NK-92 treated with Interleukin-12 subunit alpha and Interleukin-12 subunit beta, amount 100 ng/mL, for 24 hours (cell line): ENCODE measurements at regions not wholly inside any gene's neighbourhood (a gene's known extent, or its start where the extent isn't known, plus 50 kb on each side); places are given as distances from the start of the nearest gene placed in this dataset.
"Not testable (repeated sequence)": the region's sequence is repeated elsewhere in the genome, so short reads cannot be mapped to it uniquely, and the experiment has no call there.

Source experiments
- DNase-seq: peaks from one replicate; lab custom pipeline; 2025; lab: John Stamatoyannopoulos, UW

GRCh38 chr2:397521-397920 lies 109.6 kb upstream of the ALKAL2 start:
- no peak for DNase-seq

- DNase-seq, result no peak
Measured at GRCh38 chr2:396903-397302, 109.0 kb upstream of the ALKAL2 start.

GRCh38 chr2:395886-396285 lies 108.0 kb upstream of the ALKAL2 start:
- DNase-seq, result no peak

GRCh38 chr2:393711-394696 lies 106.1 kb upstream of the ALKAL2 start:
- DNase-seq, result no peak

- DNase-seq, result no peak
Measured at GRCh38 chr2:392926-393280, 105.0 kb upstream of the ALKAL2 start.

GRCh38 chr2:392181-392925 lies 104.5 kb upstream of the ALKAL2 start:
- no peak for DNase-seq

- no peak for DNase-seq
Measured at GRCh38 chr2:391696-392095, 103.8 kb upstream of the ALKAL2 start.

GRCh38 chr2:390959-391358 lies 103.1 kb upstream of the ALKAL2 start:
- DNase-seq, result no peak

- DNase-seq, result not testable (repeated sequence)
Measured at GRCh38 chr2:389985-390384, 102.1 kb upstream of the ALKAL2 start.

GRCh38 chr2:388752-389151 lies 100.9 kb upstream of the ALKAL2 start:
- DNase-seq, result not testable (repeated sequence)

- DNase-seq, result no peak
Measured at GRCh38 chr2:387980-388421, 100.1 kb upstream of the ALKAL2 start.

GRCh38 chr2:386406-387103 lies 98.7 kb upstream of the ALKAL2 start:
- no peak for DNase-seq

- no peak for DNase-seq
Measured at GRCh38 chr2:385785-386184, 97.9 kb upstream of the ALKAL2 start.

- DNase-seq, result no peak
Measured at GRCh38 chr2:385061-385460, 97.2 kb upstream of the ALKAL2 start.

GRCh38 chr2:383888-384287 lies 96.0 kb upstream of the ALKAL2 start:
- no peak for DNase-seq

- DNase-seq, result no peak
Measured at GRCh38 chr2:383178-383577, 95.3 kb upstream of the ALKAL2 start.

GRCh38 chr2:382728-383022 lies 94.8 kb upstream of the ALKAL2 start:
- DNase-seq, result no peak

- DNase-seq, result no peak
Measured at GRCh38 chr2:381941-382727, 94.2 kb upstream of the ALKAL2 start.

GRCh38 chr2:381181-381580 lies 93.3 kb upstream of the ALKAL2 start:
- no peak for DNase-seq

- DNase-seq, result no peak
Measured at GRCh38 chr2:380772-381171, 92.9 kb upstream of the ALKAL2 start.

GRCh38 chr2:380221-380620 lies 92.3 kb upstream of the ALKAL2 start:
- DNase-seq, result no peak

- DNase-seq, result no peak
Measured at GRCh38 chr2:379778-380177, 91.9 kb upstream of the ALKAL2 start.
